ENCODE measurements at regions not wholly inside any gene's neighbourhood (a gene's known extent, or its start where the extent isn't known, plus 50 kb on each side); places are given as distances from the start of the nearest gene placed in this dataset.

DNA sequence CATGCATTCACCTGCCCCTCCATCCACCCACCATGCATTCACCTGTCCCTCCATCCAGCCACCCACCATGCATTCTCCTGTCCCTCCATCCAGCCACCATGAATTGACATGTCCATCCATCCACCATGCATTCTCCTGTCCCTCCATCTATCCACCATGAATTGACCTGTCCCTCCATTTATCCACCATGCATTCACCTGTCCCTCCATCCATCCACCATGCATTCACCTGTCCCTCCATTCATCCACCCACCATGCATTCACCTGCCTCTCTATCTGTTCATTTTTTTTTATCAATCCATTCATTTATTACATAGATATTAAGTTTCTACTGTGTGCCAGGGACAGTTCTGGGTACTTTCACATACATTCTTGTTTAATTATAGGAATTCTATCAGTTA is 69.2 kb downstream of the MYCN start:
- TF ChIP-seq, protein P1, sequence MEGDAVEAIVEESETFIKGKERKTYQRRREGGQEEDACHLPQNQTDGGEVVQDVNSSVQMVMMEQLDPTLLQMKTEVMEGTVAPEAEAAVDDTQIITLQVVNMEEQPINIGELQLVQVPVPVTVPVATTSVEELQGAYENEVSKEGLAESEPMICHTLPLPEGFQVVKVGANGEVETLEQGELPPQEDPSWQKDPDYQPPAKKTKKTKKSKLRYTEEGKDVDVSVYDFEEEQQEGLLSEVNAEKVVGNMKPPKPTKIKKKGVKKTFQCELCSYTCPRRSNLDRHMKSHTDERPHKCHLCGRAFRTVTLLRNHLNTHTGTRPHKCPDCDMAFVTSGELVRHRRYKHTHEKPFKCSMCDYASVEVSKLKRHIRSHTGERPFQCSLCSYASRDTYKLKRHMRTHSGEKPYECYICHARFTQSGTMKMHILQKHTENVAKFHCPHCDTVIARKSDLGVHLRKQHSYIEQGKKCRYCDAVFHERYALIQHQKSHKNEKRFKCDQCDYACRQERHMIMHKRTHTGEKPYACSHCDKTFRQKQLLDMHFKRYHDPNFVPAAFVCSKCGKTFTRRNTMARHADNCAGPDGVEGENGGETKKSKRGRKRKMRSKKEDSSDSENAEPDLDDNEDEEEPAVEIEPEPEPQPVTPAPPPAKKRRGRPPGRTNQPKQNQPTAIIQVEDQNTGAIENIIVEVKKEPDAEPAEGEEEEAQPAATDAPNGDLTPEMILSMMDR (IDR thresholded peaks at IDR 0.05; ENCODE audit: borderline replicate concordance, insufficient read depth, low read depth, low read length), result no peak

DNA sequence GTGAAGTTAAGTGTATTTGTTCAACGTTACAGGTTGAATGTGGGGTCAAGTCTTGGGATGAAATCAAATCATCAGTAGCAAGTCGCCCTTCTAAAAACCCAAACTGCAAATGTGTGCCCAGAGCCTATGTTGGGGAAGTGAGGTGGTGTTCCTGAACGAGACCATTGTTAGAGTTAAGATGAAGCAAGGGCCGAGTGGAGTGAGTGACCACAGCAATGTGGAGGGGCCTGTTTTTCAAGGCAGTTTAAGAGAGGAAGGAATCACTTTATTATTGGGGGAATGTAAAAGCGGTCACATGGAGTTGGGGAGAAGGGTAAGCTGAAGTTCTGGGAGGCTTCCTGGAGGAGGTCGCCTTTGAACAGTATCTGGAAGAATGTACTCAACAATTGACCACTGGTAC is 68.5 kb downstream of the MYCN start:
- TF ChIP-seq, protein P1 (IDR thresholded peaks at IDR 0.05; ENCODE audit: borderline replicate concordance, insufficient read depth, low read depth, low read length), result no peak
- no peak overlapping the region for H3K4me3 ChIP-seq (ENCODE audit: low read depth, low read length)

More for the DNA sequence above, 69.2 kb downstream of the MYCN start:
- no peak overlapping the region for H3K4me3 ChIP-seq (ENCODE audit: low read depth, low read length)

GRCh38 chr2:16008331-16008850 is 68.0 kb downstream of the MYCN start:
- no peak overlapping the region for H3K4me3 ChIP-seq (ENCODE audit: low read depth, low read length)
- TF ChIP-seq, protein P1 (IDR thresholded peaks at IDR 0.05; ENCODE audit: borderline replicate concordance, insufficient read depth, low read depth, low read length), result no peak

- no peak overlapping the region for H3K4me3 ChIP-seq (ENCODE audit: low read depth, low read length)
- TF ChIP-seq, protein P1 (IDR thresholded peaks at IDR 0.05; ENCODE audit: borderline replicate concordance, insufficient read depth, low read depth, low read length), result no peak
Measured at GRCh38 chr2:16007167-16007934, 67.0 kb downstream of the MYCN start.

GRCh38 chr2:16006537-16007166 is 66.3 kb downstream of the MYCN start:
- TF ChIP-seq, protein P1 (IDR thresholded peaks at IDR 0.05; ENCODE audit: borderline replicate concordance, insufficient read depth, low read depth, low read length), result no peak
- H3K4me3 ChIP-seq (ENCODE audit: low read depth, low read length), result no peak overlapping the region

DNA sequence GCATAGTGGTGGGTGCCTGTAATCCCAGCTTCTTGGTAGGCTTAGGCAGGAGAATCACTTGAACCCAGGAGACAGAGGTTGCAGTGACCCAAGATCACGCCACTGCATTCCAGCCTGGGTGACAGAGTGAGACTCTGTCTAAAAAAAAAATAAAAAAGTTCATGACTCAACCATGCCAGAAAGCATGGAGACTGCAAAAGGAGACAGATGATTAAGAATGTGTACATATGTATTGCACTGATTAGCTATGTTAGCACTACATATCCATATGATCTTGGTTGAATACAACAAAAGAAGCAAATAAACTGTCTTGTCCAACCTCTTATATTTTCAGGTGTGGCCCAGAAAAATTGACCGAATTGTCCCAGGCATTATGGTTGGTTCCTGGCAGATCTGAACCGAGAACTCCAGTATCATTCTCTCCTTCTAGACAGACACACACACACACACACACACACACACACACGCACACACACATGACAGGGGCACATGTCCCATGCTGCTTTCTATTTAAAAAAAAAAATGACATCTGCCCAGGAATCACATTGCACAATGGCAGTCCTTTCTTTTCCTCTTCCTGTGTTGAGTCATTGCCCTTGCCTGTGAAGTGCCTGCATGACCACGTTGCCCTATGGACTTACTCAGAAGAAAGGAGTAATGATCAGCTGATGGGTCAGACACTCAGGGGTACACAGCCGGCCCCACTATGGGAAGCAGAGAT is 65.6 kb downstream of the MYCN start:
- TF ChIP-seq, protein P1 (IDR thresholded peaks at IDR 0.05; ENCODE audit: borderline replicate concordance, insufficient read depth, low read depth, low read length), result no peak
- H3K4me3 ChIP-seq (ENCODE audit: low read depth, low read length), result no peak overlapping the region
